ENCODE measurements at regions not wholly inside any gene's neighbourhood (a gene's known extent, or its start where the extent isn't known, plus 50 kb on each side); places are given as distances from the start of the nearest gene placed in this dataset.

GRCh38 chr1:115448282-115449044 is 110.4 kb upstream of the NGF start:
- CTCF ChIA-PET: interaction anchor here (0.5 to 1.0 kb wide), 8 partner anchors 14 to 1503 kb away, joined by 3 to 6 read pairs (median 3); no protein-coding TSS in a partner anchor
- POLR2A ChIA-PET: no interaction called here
- Histone ChIP-seq H3K27ac (ENCODE audit: extremely low read depth, low read depth, low read length) (no peak overlapping the region), H3K9me3 (ENCODE audit: control insufficient read depth, insufficient read depth, low read depth, low read length) (no peaks in the 10 kb centered on the region), H3K4me1 (ENCODE audit: control insufficient read depth, insufficient read depth, low read length) (no peaks in the 10 kb centered on the region), H3K4me3 (ENCODE audit: low read depth, low read length) (no peak overlapping the region), H3K36me3 (ENCODE audit: control insufficient read depth in 2 of 2, insufficient read depth in 1 of 2, low read length in 2 of 2) (no peaks in the 10 kb centered on the region)
- no peak for TF ChIP-seq ZNF610 (tag by site-specific recombination; IDR thresholded peaks at IDR 0.05; ENCODE audit: borderline replicate concordance)
- no peak for TF ChIP-seq ZEB2 (tag by site-specific recombination; IDR thresholded peaks at IDR 0.05)
- TF ChIP-seq, protein P1, sequence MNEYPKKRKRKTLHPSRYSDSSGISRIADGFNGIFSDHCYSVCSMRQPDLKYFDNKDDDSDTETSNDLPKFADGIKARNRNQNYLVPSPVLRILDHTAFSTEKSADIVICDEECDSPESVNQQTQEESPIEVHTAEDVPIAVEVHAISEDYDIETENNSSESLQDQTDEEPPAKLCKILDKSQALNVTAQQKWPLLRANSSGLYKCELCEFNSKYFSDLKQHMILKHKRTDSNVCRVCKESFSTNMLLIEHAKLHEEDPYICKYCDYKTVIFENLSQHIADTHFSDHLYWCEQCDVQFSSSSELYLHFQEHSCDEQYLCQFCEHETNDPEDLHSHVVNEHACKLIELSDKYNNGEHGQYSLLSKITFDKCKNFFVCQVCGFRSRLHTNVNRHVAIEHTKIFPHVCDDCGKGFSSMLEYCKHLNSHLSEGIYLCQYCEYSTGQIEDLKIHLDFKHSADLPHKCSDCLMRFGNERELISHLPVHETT (tag by site-specific recombination; IDR thresholded peaks at IDR 0.05): no peak
- TF ChIP-seq MYNN (tag by site-specific recombination; IDR thresholded peaks at IDR 0.05; ENCODE audit: borderline replicate concordance): no peak
- no peak for TF ChIP-seq ZNF391 (tag by site-specific recombination; IDR thresholded peaks at IDR 0.05; ENCODE audit: borderline replicate concordance, low read depth)
- TF ChIP-seq ZNF600 (tag by site-specific recombination; IDR thresholded peaks at IDR 0.05): no peak
- TF ChIP-seq BCL11B (tag by site-specific recombination; IDR thresholded peaks at IDR 0.05; ENCODE audit: low read depth): no peak

- H3K4me3 ChIP-seq (ENCODE audit: low read depth, low read length): no peak overlapping the region
- H3K4me1 ChIP-seq (ENCODE audit: control insufficient read depth, insufficient read depth, low read length): no peaks in the 10 kb centered on the region
- no peaks in the 10 kb centered on the region for H3K36me3 ChIP-seq (ENCODE audit: control insufficient read depth in 2 of 2, insufficient read depth in 1 of 2, low read length in 2 of 2)
- ChIA-PET POLR2A (no interaction called here), CTCF (interaction anchor here (0.5 to 1.4 kb wide), 8 partner anchors 15 to 1502 kb away, joined by 3 to 6 read pairs (median 3); no protein-coding TSS in a partner anchor)
- TF ChIP-seq BCL11A (tag by site-specific recombination; IDR thresholded peaks at IDR 0.05; ENCODE audit: low read depth) (no peak), SCRT1 (tag by site-specific recombination; IDR thresholded peaks at IDR 0.05; ENCODE audit: borderline replicate concordance) (no peak), KLF10 (tag by site-specific recombination; IDR thresholded peaks at IDR 0.05) (no peak), ZNF777 (tag by site-specific recombination; IDR thresholded peaks at IDR 0.05; ENCODE audit: borderline replicate concordance) (no peak), SP7 (tag by site-specific recombination; IDR thresholded peaks at IDR 0.05) (no peak), ZNF416 (tag by site-specific recombination; IDR thresholded peaks at IDR 0.05) (no peak), ZNF830 (tag by site-specific recombination; IDR thresholded peaks at IDR 0.05; ENCODE audit: low read depth) (no peak), ZNF514 (tag by site-specific recombination; IDR thresholded peaks at IDR 0.05) (no peak), IKZF3 (tag by site-specific recombination; IDR thresholded peaks at IDR 0.05) (no peak), ZNF654 (tag by site-specific recombination; IDR thresholded peaks at IDR 0.05; ENCODE audit: low read depth) (no peak), ZNF791 (tag by site-specific recombination; IDR thresholded peaks at IDR 0.05) (no peak)
- no peak overlapping the region for H3K27ac ChIP-seq (ENCODE audit: extremely low read depth, low read depth, low read length)
- no peaks in the 10 kb centered on the region for H3K9me3 ChIP-seq (ENCODE audit: control insufficient read depth, insufficient read depth, low read depth, low read length)
These were observed 109.6 kb upstream of the NGF start for GRCh38 chr1:115447672-115448071.

- Histone ChIP-seq H3K36me3 (ENCODE audit: control insufficient read depth in 2 of 2, insufficient read depth in 1 of 2, low read length in 2 of 2) (no peaks in the 10 kb centered on the region), H3K4me1 (ENCODE audit: control insufficient read depth, insufficient read depth, low read length) (no peaks in the 10 kb centered on the region), H3K4me3 (ENCODE audit: low read depth, low read length) (no peak overlapping the region), H3K27ac (ENCODE audit: extremely low read depth, low read depth, low read length) (no peak overlapping the region), H3K9me3 (ENCODE audit: control insufficient read depth, insufficient read depth, low read depth, low read length) (no peaks in the 10 kb centered on the region)
- ChIA-PET POLR2A (no interaction called here), CTCF (interaction anchor here (0.5 to 1.2 kb wide), 2 partner anchors 19 to 152 kb away, joined by 3 read pairs; no protein-coding TSS in a partner anchor)
- TF ChIP-seq ZNF335 (tag by site-specific recombination; conservative IDR thresholded peaks at IDR 0.05) (no peak), ZNF677 (tag by site-specific recombination; IDR thresholded peaks at IDR 0.05) (no peak), ZNF223 (tag by site-specific recombination; IDR thresholded peaks at IDR 0.05) (no peak), ZFP3 (tag by site-specific recombination; IDR thresholded peaks at IDR 0.05; ENCODE audit: low read depth) (no peak), ZNF112 (tag by site-specific recombination; IDR thresholded peaks at IDR 0.05) (no peak), TSHZ1 (tag by site-specific recombination; IDR thresholded peaks at IDR 0.05; ENCODE audit: borderline replicate concordance) (no peak), ZSCAN30 (tag by site-specific recombination; IDR thresholded peaks at IDR 0.05) (no peak)
- TF ChIP-seq, protein P2, sequence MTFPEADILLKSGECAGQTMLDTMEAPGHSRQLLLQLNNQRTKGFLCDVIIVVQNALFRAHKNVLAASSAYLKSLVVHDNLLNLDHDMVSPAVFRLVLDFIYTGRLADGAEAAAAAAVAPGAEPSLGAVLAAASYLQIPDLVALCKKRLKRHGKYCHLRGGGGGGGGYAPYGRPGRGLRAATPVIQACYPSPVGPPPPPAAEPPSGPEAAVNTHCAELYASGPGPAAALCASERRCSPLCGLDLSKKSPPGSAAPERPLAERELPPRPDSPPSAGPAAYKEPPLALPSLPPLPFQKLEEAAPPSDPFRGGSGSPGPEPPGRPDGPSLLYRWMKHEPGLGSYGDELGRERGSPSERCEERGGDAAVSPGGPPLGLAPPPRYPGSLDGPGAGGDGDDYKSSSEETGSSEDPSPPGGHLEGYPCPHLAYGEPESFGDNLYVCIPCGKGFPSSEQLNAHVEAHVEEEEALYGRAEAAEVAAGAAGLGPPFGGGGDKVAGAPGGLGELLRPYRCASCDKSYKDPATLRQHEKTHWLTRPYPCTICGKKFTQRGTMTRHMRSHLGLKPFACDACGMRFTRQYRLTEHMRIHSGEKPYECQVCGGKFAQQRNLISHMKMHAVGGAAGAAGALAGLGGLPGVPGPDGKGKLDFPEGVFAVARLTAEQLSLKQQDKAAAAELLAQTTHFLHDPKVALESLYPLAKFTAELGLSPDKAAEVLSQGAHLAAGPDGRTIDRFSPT (tag by site-specific recombination; IDR thresholded peaks at IDR 0.05): no peak
These were observed 107.0 kb upstream of the NGF start for GRCh38 chr1:115445090-115445489.
